OCI-LY1 (cell line): ENCODE measurements at regions not wholly inside any gene's neighbourhood (a gene's known extent, or its start where the extent isn't known, plus 50 kb on each side); places are given as distances from the start of the nearest gene placed in this dataset.

Experiments used
- H2AFZ ChIP-seq: fragments of 200-600 bp; sonication (generic), shearing (Covaris generic); 2 replicates; pipeline ENCODE4 v1.6.0; 2014; ENCODE audit warnings: antibody characterized with exemption, mild to moderate bottlenecking, low read length
- H3F3A ChIP-seq: fragments of 200-600 bp; sonication (generic), shearing (Covaris generic); 2 replicates; pipeline ENCODE4 v1.6.0; 2014; ENCODE audit warnings: mild to moderate bottlenecking, antibody characterized with exemption, low read length, moderate library complexity; ENCODE audit not compliant: insufficient read depth
- H3K27ac ChIP-seq: fragments of 200-600 bp; sonication (generic); 2 replicates; pipeline ENCODE4 v1.5.1; 2014; ENCODE audit warnings: low read length, mixed run types, mild to moderate bottlenecking, low read depth; ENCODE audit not compliant: poor library complexity, severe bottlenecking
- H3K27me3 ChIP-seq: fragments of 200-600 bp; sonication (generic); 2 replicates; pipeline ENCODE4 v1.6.0; 2014; ENCODE audit warnings: antibody characterized with exemption, mild to moderate bottlenecking, low read length, moderate library complexity; ENCODE audit not compliant: insufficient read depth
- H3K36me3 ChIP-seq: fragments of 200-600 bp; sonication (generic); 2 replicates; pipeline ENCODE4 v1.6.1; 2014; ENCODE audit warnings: mild to moderate bottlenecking, antibody characterized with exemption, low read length, moderate library complexity, mixed read lengths; ENCODE audit not compliant: insufficient read depth
- H3K4me1 ChIP-seq: fragments of 200-600 bp; sonication (generic); 2 replicates; pipeline ENCODE4 v1.5.1; 2014; ENCODE audit warnings: mild to moderate bottlenecking, low read length, moderate library complexity; ENCODE audit not compliant: insufficient read depth, severe bottlenecking
- H3K4me2 ChIP-seq: fragments of 200-600 bp; sonication (generic), shearing (Covaris generic); 2 replicates; pipeline ENCODE4 v1.6.1; 2014; ENCODE audit warnings: low read length
- H3K4me3 ChIP-seq: fragments of 200-600 bp; sonication (generic); 2 replicates; pipeline ENCODE4 v1.5.1; 2014; ENCODE audit warnings: low read length, low read depth, mild to moderate bottlenecking, mixed read lengths; ENCODE audit not compliant: poor library complexity, severe bottlenecking
- H3K79me2 ChIP-seq: fragments of 200-600 bp; shearing (Covaris generic); 2 replicates; pipeline ENCODE4 v1.6.1; 2016; ENCODE audit warnings: mixed run types, low read length, mixed read lengths; ENCODE audit not compliant: insufficient read depth
- H3K9ac ChIP-seq: fragments of 200-600 bp; sonication (generic), shearing (Covaris generic); 2 replicates; pipeline ENCODE4 v1.6.1; 2014; ENCODE audit warnings: mild to moderate bottlenecking, low read length, mixed read lengths
- H3K9me2 ChIP-seq: fragments of 200-600 bp; sonication (generic), shearing (Covaris generic); 2 replicates; pipeline ENCODE4 v1.6.1; 2014; ENCODE audit warnings: low read depth, mild to moderate bottlenecking, low read length, mixed read lengths
- H3K9me3 ChIP-seq: fragments of 200-600 bp; shearing (Covaris generic); 2 replicates; pipeline ENCODE4 v1.6.1; 2014; ENCODE audit warnings: low read length, mixed read lengths
- H4K20me1 ChIP-seq: fragments of 200-600 bp; sonication (generic), shearing (Covaris generic); 2 replicates; pipeline ENCODE4 v1.6.0; 2016; ENCODE audit warnings: mild to moderate bottlenecking, low read length; ENCODE audit not compliant: insufficient read depth
- CTCF ChIP-seq: fragments of 200-600 bp; sonication (generic), shearing (Covaris generic); IDR thresholded peaks from 2 replicates; pipeline ENCODE4 v1.5.1; 2017; ENCODE audit warnings: mild to moderate bottlenecking, antibody characterized with exemption, low read length, moderate library complexity, mixed read lengths
- EZH2 ChIP-seq: fragments of 200-600 bp; sonication (generic), shearing (Covaris generic); IDR thresholded peaks from 2 replicates; pipeline ENCODE4 v1.8.0; 2017; ENCODE audit warnings: borderline replicate concordance, mixed run types, mild to moderate bottlenecking, antibody characterized with exemption, low read length, moderate library complexity, mixed read lengths

DNA sequence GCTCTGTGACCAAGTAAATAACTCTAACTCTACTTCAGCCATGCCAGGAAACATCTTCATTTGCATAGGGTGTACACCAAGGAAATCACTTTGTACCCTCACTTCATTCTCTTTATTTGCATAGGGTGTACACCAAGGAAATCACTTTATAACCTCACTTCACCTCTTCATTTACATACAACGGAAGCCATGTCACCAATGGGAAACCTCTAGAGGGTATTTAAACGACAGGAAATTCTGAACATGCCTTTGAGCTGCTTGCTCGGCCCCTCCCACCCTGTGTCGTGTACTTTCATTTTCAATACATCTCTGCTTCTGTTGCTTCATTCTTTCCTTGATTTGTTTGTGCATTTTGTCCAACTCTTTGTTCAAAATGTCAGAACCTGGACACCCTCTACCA, 848.1 kb upstream of the FRG1 start:
- Histone ChIP-seq H3K79me2 (no peaks in the 10 kb centered on the region), H3K4me3 (peak overlapping the region; percentile 28), H4K20me1 (no peaks in the 10 kb centered on the region), H3F3A (no peaks in the 10 kb centered on the region), H3K27me3 (no peaks in the 10 kb centered on the region), H2AFZ (peak overlapping the region; percentile 46; the same call in 1 of the 2 replicates), H3K9me2 (no peaks in the 10 kb centered on the region), H3K27ac (peak overlapping the region; percentile 38), H3K9ac (no peak overlapping the region), H3K4me1 (peaks cover 29% of the 10 kb centered on the region), H3K36me3 (no peaks in the 10 kb centered on the region), H3K4me2 (peak overlapping the region; percentile 16), H3K9me3 (no peaks in the 10 kb centered on the region)
- TF ChIP-seq EZH2: no peak
- no peak for TF ChIP-seq CTCF

DNA sequence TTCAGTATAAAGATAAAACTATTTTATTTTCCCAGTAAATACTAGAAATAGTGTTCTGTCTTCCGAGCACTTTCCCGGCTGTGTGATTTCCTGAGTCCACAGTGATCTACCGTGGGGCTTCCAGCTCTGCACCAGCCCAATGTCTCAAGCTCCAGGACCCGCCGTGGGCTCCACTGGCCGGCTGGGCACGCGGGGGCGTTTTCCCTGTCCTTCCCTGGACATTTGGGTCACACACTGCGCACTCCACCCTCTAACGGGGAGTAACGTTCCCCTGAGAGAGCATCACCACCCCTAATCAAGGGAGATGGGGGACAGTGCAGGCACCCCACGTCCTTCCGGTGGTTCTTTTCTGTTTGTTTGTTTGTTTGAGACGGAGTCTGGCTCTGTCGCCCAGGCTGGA, 844.6 kb upstream of the FRG1 start:
- Histone ChIP-seq H3K36me3 (no peaks in the 10 kb centered on the region), H3K79me2 (no peaks in the 10 kb centered on the region), H3K4me1 (peaks cover 14% of the 10 kb centered on the region), H3K9me3 (no peaks in the 10 kb centered on the region), H3K9ac (no peak overlapping the region), H3K9me2 (no peaks in the 10 kb centered on the region), H3K4me2 (no peak overlapping the region), H3K4me3 (no peak overlapping the region), H3F3A (no peaks in the 10 kb centered on the region), H3K27ac (no peak overlapping the region), H3K27me3 (no peaks in the 10 kb centered on the region), H4K20me1 (no peaks in the 10 kb centered on the region), H2AFZ (no peak overlapping the region)
- TF ChIP-seq CTCF (no peak), EZH2 (no peak)

GRCh38 chr4:189096717-189097116, 844.0 kb upstream of the FRG1 start:
- no peak overlapping the region for H3K9ac ChIP-seq

More at GRCh38 chr4:189096717-189097116, 844.0 kb upstream of the FRG1 start:
- Histone ChIP-seq H3K9me3 (no peaks in the 10 kb centered on the region), H3K27me3 (no peaks in the 10 kb centered on the region), H3K27ac (no peak overlapping the region), H4K20me1 (no peaks in the 10 kb centered on the region), H3K4me1 (peaks cover 11% of the 10 kb centered on the region), H3K79me2 (no peaks in the 10 kb centered on the region), H3K36me3 (no peaks in the 10 kb centered on the region), H3K4me3 (no peak overlapping the region), H3K9me2 (no peaks in the 10 kb centered on the region), H2AFZ (no peak overlapping the region), H3F3A (no peaks in the 10 kb centered on the region), H3K4me2 (no peak overlapping the region)
- TF ChIP-seq EZH2 (no peak), CTCF (peak; percentile 34)
